ENCODE measurements at regions not wholly inside any gene's neighbourhood (a gene's known extent, or its start where the extent isn't known, plus 50 kb on each side); places are given as distances from the start of the nearest gene placed in this dataset.
"Not testable (repeated sequence)": the region's sequence is repeated elsewhere in the genome, so short reads cannot be mapped to it uniquely, and the experiment has no call there.

GRCh38 chr15:38002883-38003477 lies 68.5 kb downstream of the TMCO5A start:
- peak; percentile 64 for FAIRE-seq
- no peak for DNase-seq (ENCODE audit: insufficient read length, low spot score)

GRCh38 chr15:38004218-38004861 lies 69.9 kb downstream of the TMCO5A start:
- FAIRE-seq (no peak), DNase-seq (ENCODE audit: insufficient read length, low spot score) (no peak)

GRCh38 chr15:38005953-38006808 lies 71.7 kb downstream of the TMCO5A start:
- FAIRE-seq (no peak), DNase-seq (ENCODE audit: insufficient read length, low spot score) (no peak)

- DNase-seq (ENCODE audit: insufficient read length, low spot score): no peak
- no peak for FAIRE-seq
Measured at GRCh38 chr15:38010395-38010794, 76.0 kb downstream of the TMCO5A start.

- no peak for DNase-seq (ENCODE audit: insufficient read length, low spot score)
- no peak for FAIRE-seq
Measured at GRCh38 chr15:38012894-38013293, 78.5 kb downstream of the TMCO5A start.

GRCh38 chr15:38017721-38018120 lies 83.3 kb downstream of the TMCO5A start:
- DNase-seq (ENCODE audit: insufficient read length, low spot score) (no peak), FAIRE-seq (no peak)

GRCh38 chr15:38019066-38019465 lies 84.6 kb downstream of the TMCO5A start:
- FAIRE-seq (no peak), DNase-seq (ENCODE audit: insufficient read length, low spot score) (no peak)

GRCh38 chr15:38021259-38021658 lies 86.8 kb downstream of the TMCO5A start:
- no peak for DNase-seq (ENCODE audit: insufficient read length, low spot score)
- FAIRE-seq: no peak

GRCh38 chr15:38024293-38025091 lies 90.1 kb downstream of the TMCO5A start:
- DNase-seq (ENCODE audit: insufficient read length, low spot score) (no peak), FAIRE-seq (no peak)

GRCh38 chr15:38025656-38026055 lies 91.2 kb downstream of the TMCO5A start:
- not testable (repeated sequence) for FAIRE-seq; DNase-seq (ENCODE audit: insufficient read length, low spot score)

GRCh38 chr15:38028869-38029268 lies 94.4 kb downstream of the TMCO5A start:
- FAIRE-seq: no peak

GRCh38 chr15:38029736-38030135 lies 95.3 kb downstream of the TMCO5A start:
- DNase-seq (ENCODE audit: insufficient read length, low spot score) (no peak), FAIRE-seq (no peak)

More at GRCh38 chr15:38028869-38029268, 94.4 kb downstream of the TMCO5A start:
- DNase-seq (ENCODE audit: insufficient read length, low spot score): no peak

GRCh38 chr15:38030609-38031008 lies 96.2 kb downstream of the TMCO5A start:
- no peak for FAIRE-seq
- no peak for DNase-seq (ENCODE audit: insufficient read length, low spot score)

GRCh38 chr15:38035701-38036100 lies 101.3 kb downstream of the TMCO5A start:
- DNase-seq (ENCODE audit: insufficient read length, low spot score): no peak
- FAIRE-seq: no peak

GRCh38 chr15:38036790-38037338 lies 102.4 kb downstream of the TMCO5A start:
- FAIRE-seq (no peak), DNase-seq (ENCODE audit: insufficient read length, low spot score) (no peak)

- DNase-seq (ENCODE audit: insufficient read length, low spot score) (no peak), FAIRE-seq (no peak)
Measured at GRCh38 chr15:38038659-38039442, 104.4 kb downstream of the TMCO5A start.

- no peak for FAIRE-seq
- DNase-seq (ENCODE audit: insufficient read length, low spot score): no peak
Measured at GRCh38 chr15:38040615-38041014, 106.2 kb downstream of the TMCO5A start.

- FAIRE-seq (peak; percentile 47), DNase-seq (ENCODE audit: insufficient read length, low spot score) (no peak)
Measured at GRCh38 chr15:38041576-38041975, 107.1 kb downstream of the TMCO5A start.

GRCh38 chr15:38042211-38042610 lies 107.8 kb downstream of the TMCO5A start:
- DNase-seq (ENCODE audit: insufficient read length, low spot score) (no peak), FAIRE-seq (no peak)
